ENCODE measurements at regions not wholly inside any gene's neighbourhood (a gene's known extent, or its start where the extent isn't known, plus 50 kb on each side); places are given as distances from the start of the nearest gene placed in this dataset.

- TF ChIP-seq CTCF (tag by site-specific recombination; IDR thresholded peaks at IDR 0.05) (no peak), KLF8 (tag by site-specific recombination; IDR thresholded peaks at IDR 0.05) (no peak)
Observed at GRCh38 chr7:131011976-131012375, 278.0 kb upstream of the KLF14 start.

Data from HEK293 (cell line).